Neural cell (in vitro differentiated cells): ENCODE measurements at regions not wholly inside any gene's neighbourhood (a gene's known extent, or its start where the extent isn't known, plus 50 kb on each side); places are given as distances from the start of the nearest gene placed in this dataset.

ENCODE experiments used
- POLR2AphosphoS5 ChIP-seq: IDR thresholded peaks from 2 replicates; pipeline ENCODE4 v1.6.1; 2012
- TAF1 ChIP-seq: IDR thresholded peaks from 2 replicates; pipeline ENCODE4 v1.6.1; 2012; ENCODE audit warnings: low read depth
- TF ChIP-seq, protein P1 (sequence below): fragments of 450-650 bp; IDR thresholded peaks from 2 replicates; pipeline ENCODE4 v1.5.1; 2014; ENCODE audit warnings: antibody characterized with exemption, mild to moderate bottlenecking, moderate library complexity; ENCODE audit not compliant: poor library complexity, severe bottlenecking
- TF ChIP-seq, protein P2 (sequence below): IDR thresholded peaks from 2 replicates; pipeline ENCODE4 v1.6.1; 2012; ENCODE audit warnings: borderline replicate concordance

DNA sequence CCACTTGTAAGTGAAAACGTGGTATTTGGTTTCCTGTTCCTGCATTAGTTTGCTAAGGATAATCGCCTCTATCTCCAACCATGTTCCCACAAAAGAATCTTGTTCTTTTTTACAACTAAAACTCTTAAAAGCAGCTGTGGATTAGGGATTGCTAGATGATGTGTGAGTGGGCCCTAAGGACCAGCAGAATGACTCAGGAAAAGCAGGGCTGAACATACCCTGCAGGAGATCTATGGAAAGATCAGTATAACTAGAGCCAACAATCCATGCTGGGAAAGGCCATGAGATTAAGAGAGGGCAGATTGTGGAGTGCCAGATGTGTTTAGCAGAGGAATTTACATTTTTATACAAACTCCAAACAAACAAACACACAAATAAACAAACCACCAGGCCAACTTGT, 128.4 kb upstream of the TMEM164 start:
- TF ChIP-seq, protein P1, sequence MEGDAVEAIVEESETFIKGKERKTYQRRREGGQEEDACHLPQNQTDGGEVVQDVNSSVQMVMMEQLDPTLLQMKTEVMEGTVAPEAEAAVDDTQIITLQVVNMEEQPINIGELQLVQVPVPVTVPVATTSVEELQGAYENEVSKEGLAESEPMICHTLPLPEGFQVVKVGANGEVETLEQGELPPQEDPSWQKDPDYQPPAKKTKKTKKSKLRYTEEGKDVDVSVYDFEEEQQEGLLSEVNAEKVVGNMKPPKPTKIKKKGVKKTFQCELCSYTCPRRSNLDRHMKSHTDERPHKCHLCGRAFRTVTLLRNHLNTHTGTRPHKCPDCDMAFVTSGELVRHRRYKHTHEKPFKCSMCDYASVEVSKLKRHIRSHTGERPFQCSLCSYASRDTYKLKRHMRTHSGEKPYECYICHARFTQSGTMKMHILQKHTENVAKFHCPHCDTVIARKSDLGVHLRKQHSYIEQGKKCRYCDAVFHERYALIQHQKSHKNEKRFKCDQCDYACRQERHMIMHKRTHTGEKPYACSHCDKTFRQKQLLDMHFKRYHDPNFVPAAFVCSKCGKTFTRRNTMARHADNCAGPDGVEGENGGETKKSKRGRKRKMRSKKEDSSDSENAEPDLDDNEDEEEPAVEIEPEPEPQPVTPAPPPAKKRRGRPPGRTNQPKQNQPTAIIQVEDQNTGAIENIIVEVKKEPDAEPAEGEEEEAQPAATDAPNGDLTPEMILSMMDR, result no peak
- TF ChIP-seq TAF1, result no peak
- TF ChIP-seq POLR2AphosphoS5, result no peak
- TF ChIP-seq, protein P2, sequence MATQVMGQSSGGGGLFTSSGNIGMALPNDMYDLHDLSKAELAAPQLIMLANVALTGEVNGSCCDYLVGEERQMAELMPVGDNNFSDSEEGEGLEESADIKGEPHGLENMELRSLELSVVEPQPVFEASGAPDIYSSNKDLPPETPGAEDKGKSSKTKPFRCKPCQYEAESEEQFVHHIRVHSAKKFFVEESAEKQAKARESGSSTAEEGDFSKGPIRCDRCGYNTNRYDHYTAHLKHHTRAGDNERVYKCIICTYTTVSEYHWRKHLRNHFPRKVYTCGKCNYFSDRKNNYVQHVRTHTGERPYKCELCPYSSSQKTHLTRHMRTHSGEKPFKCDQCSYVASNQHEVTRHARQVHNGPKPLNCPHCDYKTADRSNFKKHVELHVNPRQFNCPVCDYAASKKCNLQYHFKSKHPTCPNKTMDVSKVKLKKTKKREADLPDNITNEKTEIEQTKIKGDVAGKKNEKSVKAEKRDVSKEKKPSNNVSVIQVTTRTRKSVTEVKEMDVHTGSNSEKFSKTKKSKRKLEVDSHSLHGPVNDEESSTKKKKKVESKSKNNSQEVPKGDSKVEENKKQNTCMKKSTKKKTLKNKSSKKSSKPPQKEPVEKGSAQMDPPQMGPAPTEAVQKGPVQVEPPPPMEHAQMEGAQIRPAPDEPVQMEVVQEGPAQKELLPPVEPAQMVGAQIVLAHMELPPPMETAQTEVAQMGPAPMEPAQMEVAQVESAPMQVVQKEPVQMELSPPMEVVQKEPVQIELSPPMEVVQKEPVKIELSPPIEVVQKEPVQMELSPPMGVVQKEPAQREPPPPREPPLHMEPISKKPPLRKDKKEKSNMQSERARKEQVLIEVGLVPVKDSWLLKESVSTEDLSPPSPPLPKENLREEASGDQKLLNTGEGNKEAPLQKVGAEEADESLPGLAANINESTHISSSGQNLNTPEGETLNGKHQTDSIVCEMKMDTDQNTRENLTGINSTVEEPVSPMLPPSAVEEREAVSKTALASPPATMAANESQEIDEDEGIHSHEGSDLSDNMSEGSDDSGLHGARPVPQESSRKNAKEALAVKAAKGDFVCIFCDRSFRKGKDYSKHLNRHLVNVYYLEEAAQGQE, result no peak
